ENCODE measurements at regions not wholly inside any gene's neighbourhood (a gene's known extent, or its start where the extent isn't known, plus 50 kb on each side); places are given as distances from the start of the nearest gene placed in this dataset.

GRCh38 chr2:45260946-45261345, 251.7 kb upstream of the SIX2 start:
- H3K4me1 ChIP-seq (ENCODE audit: control insufficient read depth, insufficient read depth, low read length), result peaks cover 55% of the 10 kb centered on the region

GRCh38 chr2:45259547-45260160, 250.4 kb upstream of the SIX2 start:
- Histone ChIP-seq H3K4me3 (ENCODE audit: low read depth, low read length) (no peak overlapping the region), H3K36me3 (ENCODE audit: control insufficient read depth, insufficient read depth, low read length) (no peaks in the 10 kb centered on the region), H3K4me1 (ENCODE audit: control insufficient read depth, insufficient read depth, low read length) (peaks cover 55% of the 10 kb centered on the region), H3K27me3 (ENCODE audit: control insufficient read depth, insufficient read depth, low read length) (no peaks in the 10 kb centered on the region), H3K9ac (ENCODE audit: low read length) (no peak overlapping the region), H3K27ac (ENCODE audit: low read depth, low read length) (no peak overlapping the region), H3K9me3 (ENCODE audit: control insufficient read depth, insufficient read depth, low read depth, low read length) (peaks cover 3% of the 10 kb centered on the region; the same call in 1 of the 2 replicates)

More at GRCh38 chr2:45260946-45261345, 251.7 kb upstream of the SIX2 start:
- Histone ChIP-seq H3K27me3 (ENCODE audit: control insufficient read depth, insufficient read depth, low read length) (no peaks in the 10 kb centered on the region), H3K27ac (ENCODE audit: low read depth, low read length) (no peak overlapping the region), H3K9ac (ENCODE audit: low read length) (no peak overlapping the region), H3K9me3 (ENCODE audit: control insufficient read depth, insufficient read depth, low read depth, low read length) (peaks cover 7% of the 10 kb centered on the region; the same call in 1 of the 2 replicates), H3K36me3 (ENCODE audit: control insufficient read depth, insufficient read depth, low read length) (no peaks in the 10 kb centered on the region), H3K4me3 (ENCODE audit: low read depth, low read length) (no peak overlapping the region)

GRCh38 chr2:45259138-45259537, 249.9 kb upstream of the SIX2 start:
- Histone ChIP-seq H3K27ac (ENCODE audit: low read depth, low read length) (no peak overlapping the region), H3K4me3 (ENCODE audit: low read depth, low read length) (no peak overlapping the region), H3K27me3 (ENCODE audit: control insufficient read depth, insufficient read depth, low read length) (no peaks in the 10 kb centered on the region), H3K9ac (ENCODE audit: low read length) (no peak overlapping the region), H3K36me3 (ENCODE audit: control insufficient read depth, insufficient read depth, low read length) (no peaks in the 10 kb centered on the region), H3K4me1 (ENCODE audit: control insufficient read depth, insufficient read depth, low read length) (peaks cover 55% of the 10 kb centered on the region), H3K9me3 (ENCODE audit: control insufficient read depth, insufficient read depth, low read depth, low read length) (peaks cover 3% of the 10 kb centered on the region; the same call in 1 of the 2 replicates)

GRCh38 chr2:45258311-45258710, 249.1 kb upstream of the SIX2 start:
- peaks cover 52% of the 10 kb centered on the region for H3K4me1 ChIP-seq (ENCODE audit: control insufficient read depth, insufficient read depth, low read length)
- no peaks in the 10 kb centered on the region for H3K36me3 ChIP-seq (ENCODE audit: control insufficient read depth, insufficient read depth, low read length)
- H3K27ac ChIP-seq (ENCODE audit: low read depth, low read length), result no peak overlapping the region
- no peaks in the 10 kb centered on the region for H3K27me3 ChIP-seq (ENCODE audit: control insufficient read depth, insufficient read depth, low read length)
- H3K4me3 ChIP-seq (ENCODE audit: low read depth, low read length), result no peak overlapping the region
- H3K9me3 ChIP-seq (ENCODE audit: control insufficient read depth, insufficient read depth, low read depth, low read length), result peaks cover 3% of the 10 kb centered on the region; the same call in 1 of the 2 replicates
- no peak overlapping the region for H3K9ac ChIP-seq (ENCODE audit: low read length)

- 0 out of 2 replicates have a peak overlapping the region, but pooled peaks have one; percentile 1 for H3K4me3 ChIP-seq (ENCODE audit: low read depth, low read length)
Measured at GRCh38 chr2:45257820-45258219, 248.6 kb upstream of the SIX2 start.

GRCh38 chr2:45256867-45257641, 247.8 kb upstream of the SIX2 start:
- Histone ChIP-seq H3K4me1 (ENCODE audit: control insufficient read depth, insufficient read depth, low read length) (peaks cover 44% of the 10 kb centered on the region), H3K36me3 (ENCODE audit: control insufficient read depth, insufficient read depth, low read length) (no peaks in the 10 kb centered on the region), H3K27ac (ENCODE audit: low read depth, low read length) (no peak overlapping the region), H3K27me3 (ENCODE audit: control insufficient read depth, insufficient read depth, low read length) (no peaks in the 10 kb centered on the region), H3K4me3 (ENCODE audit: low read depth, low read length) (0 out of 2 replicates have a peak overlapping the region, but pooled peaks have one; percentile 1), H3K9ac (ENCODE audit: low read length) (no peak overlapping the region), H3K9me3 (ENCODE audit: control insufficient read depth, insufficient read depth, low read depth, low read length) (peaks cover 3% of the 10 kb centered on the region; the same call in 1 of the 2 replicates)

More at GRCh38 chr2:45257820-45258219, 248.6 kb upstream of the SIX2 start:
- Histone ChIP-seq H3K27ac (ENCODE audit: low read depth, low read length) (no peak overlapping the region), H3K9ac (ENCODE audit: low read length) (no peak overlapping the region), H3K4me1 (ENCODE audit: control insufficient read depth, insufficient read depth, low read length) (peaks cover 47% of the 10 kb centered on the region), H3K9me3 (ENCODE audit: control insufficient read depth, insufficient read depth, low read depth, low read length) (peaks cover 3% of the 10 kb centered on the region; the same call in 1 of the 2 replicates), H3K27me3 (ENCODE audit: control insufficient read depth, insufficient read depth, low read length) (no peaks in the 10 kb centered on the region), H3K36me3 (ENCODE audit: control insufficient read depth, insufficient read depth, low read length) (no peaks in the 10 kb centered on the region)

GRCh38 chr2:45256173-45256866, 247.1 kb upstream of the SIX2 start:
- no peak overlapping the region for H3K4me3 ChIP-seq (ENCODE audit: low read depth, low read length)
- peaks cover 41% of the 10 kb centered on the region for H3K4me1 ChIP-seq (ENCODE audit: control insufficient read depth, insufficient read depth, low read length)
- no peaks in the 10 kb centered on the region for H3K36me3 ChIP-seq (ENCODE audit: control insufficient read depth, insufficient read depth, low read length)
- no peak overlapping the region for H3K9ac ChIP-seq (ENCODE audit: low read length)
- no peak overlapping the region for H3K27ac ChIP-seq (ENCODE audit: low read depth, low read length)
- H3K27me3 ChIP-seq (ENCODE audit: control insufficient read depth, insufficient read depth, low read length), result no peaks in the 10 kb centered on the region
- no peaks in the 10 kb centered on the region; the same call in 1 of the 2 replicates for H3K9me3 ChIP-seq (ENCODE audit: control insufficient read depth, insufficient read depth, low read depth, low read length)

- Histone ChIP-seq H3K27ac (ENCODE audit: low read depth, low read length) (no peak overlapping the region), H3K4me3 (ENCODE audit: low read depth, low read length) (no peak overlapping the region), H3K9ac (ENCODE audit: low read length) (no peak overlapping the region), H3K9me3 (ENCODE audit: control insufficient read depth, insufficient read depth, low read depth, low read length) (no peaks in the 10 kb centered on the region), H3K27me3 (ENCODE audit: control insufficient read depth, insufficient read depth, low read length) (no peaks in the 10 kb centered on the region), H3K36me3 (ENCODE audit: control insufficient read depth, insufficient read depth, low read length) (no peaks in the 10 kb centered on the region), H3K4me1 (ENCODE audit: control insufficient read depth, insufficient read depth, low read length) (peaks cover 41% of the 10 kb centered on the region)
Measured at GRCh38 chr2:45255563-45255962, 246.3 kb upstream of the SIX2 start.

GRCh38 chr2:45254025-45254424, 244.8 kb upstream of the SIX2 start:
- Histone ChIP-seq H3K36me3 (ENCODE audit: control insufficient read depth, insufficient read depth, low read length) (no peaks in the 10 kb centered on the region), H3K27ac (ENCODE audit: low read depth, low read length) (no peak overlapping the region), H3K9ac (ENCODE audit: low read length) (no peak overlapping the region), H3K4me3 (ENCODE audit: low read depth, low read length) (no peak overlapping the region), H3K9me3 (ENCODE audit: control insufficient read depth, insufficient read depth, low read depth, low read length) (no peaks in the 10 kb centered on the region), H3K27me3 (ENCODE audit: control insufficient read depth, insufficient read depth, low read length) (no peaks in the 10 kb centered on the region), H3K4me1 (ENCODE audit: control insufficient read depth, insufficient read depth, low read length) (peaks cover 28% of the 10 kb centered on the region)

- Histone ChIP-seq H3K36me3 (ENCODE audit: control insufficient read depth, insufficient read depth, low read length) (no peaks in the 10 kb centered on the region), H3K27me3 (ENCODE audit: control insufficient read depth, insufficient read depth, low read length) (no peaks in the 10 kb centered on the region), H3K4me3 (ENCODE audit: low read depth, low read length) (no peak overlapping the region), H3K9ac (ENCODE audit: low read length) (no peak overlapping the region), H3K4me1 (ENCODE audit: control insufficient read depth, insufficient read depth, low read length) (peaks cover 20% of the 10 kb centered on the region), H3K27ac (ENCODE audit: low read depth, low read length) (no peak overlapping the region), H3K9me3 (ENCODE audit: control insufficient read depth, insufficient read depth, low read depth, low read length) (no peaks in the 10 kb centered on the region)
Measured at GRCh38 chr2:45253151-45253550, 243.9 kb upstream of the SIX2 start.

GRCh38 chr2:45250176-45250575, 240.9 kb upstream of the SIX2 start:
- no peak overlapping the region for H3K9ac ChIP-seq (ENCODE audit: low read length)
- no peaks in the 10 kb centered on the region for H3K27me3 ChIP-seq (ENCODE audit: control insufficient read depth, insufficient read depth, low read length)
- no peak overlapping the region for H3K27ac ChIP-seq (ENCODE audit: low read depth, low read length)
- H3K4me1 ChIP-seq (ENCODE audit: control insufficient read depth, insufficient read depth, low read length), result no peaks in the 10 kb centered on the region
- no peak overlapping the region for H3K4me3 ChIP-seq (ENCODE audit: low read depth, low read length)
- H3K9me3 ChIP-seq (ENCODE audit: control insufficient read depth, insufficient read depth, low read depth, low read length), result no peaks in the 10 kb centered on the region
- H3K36me3 ChIP-seq (ENCODE audit: control insufficient read depth, insufficient read depth, low read length), result no peaks in the 10 kb centered on the region

All from HUES6 (cell line).